GM18499 (cell line): ENCODE measurements at regions not wholly inside any gene's neighbourhood (a gene's known extent, or its start where the extent isn't known, plus 50 kb on each side); places are given as distances from the start of the nearest gene placed in this dataset.
"Not testable (repeated sequence)": the region's sequence is repeated elsewhere in the genome, so short reads cannot be mapped to it uniquely, and the experiment has no call there.

Experiments used
- ATAC-seq: cut with Tn5 transposase; IDR thresholded peaks from one replicate; pipeline ENCODE4 v1.9.1; 2021; ENCODE audit warnings: moderate number of reproducible peaks; ENCODE audit not compliant: insufficient read depth, unreplicated experiment

- not testable (repeated sequence) for ATAC-seq
These were observed 516.3 kb upstream of the API5 start for GRCh38 chr11:42795483-42795882.

- no peak for ATAC-seq
These were observed 511.8 kb upstream of the API5 start for GRCh38 chr11:42800041-42800440.

- no peak for ATAC-seq
These were observed 509.4 kb upstream of the API5 start for GRCh38 chr11:42802201-42802899.

GRCh38 chr11:42806191-42806590 lies 505.6 kb upstream of the API5 start:
- ATAC-seq = no peak

GRCh38 chr11:42812361-42812760 lies 499.4 kb upstream of the API5 start:
- no peak for ATAC-seq

- no peak for ATAC-seq
These were observed 498.8 kb upstream of the API5 start for GRCh38 chr11:42812960-42813359.

- no peak for ATAC-seq
These were observed 495.3 kb upstream of the API5 start for GRCh38 chr11:42816471-42816870.

GRCh38 chr11:42819126-42819525 lies 492.7 kb upstream of the API5 start:
- no peak for ATAC-seq

GRCh38 chr11:42822188-42822587 lies 489.6 kb upstream of the API5 start:
- ATAC-seq = not testable (repeated sequence)

- ATAC-seq = no peak
These were observed 488.2 kb upstream of the API5 start for GRCh38 chr11:42823546-42823945.

- ATAC-seq = no peak
These were observed 487.7 kb upstream of the API5 start for GRCh38 chr11:42824067-42824466.

GRCh38 chr11:42825598-42825997 lies 486.2 kb upstream of the API5 start:
- ATAC-seq = no peak

- ATAC-seq = no peak
These were observed 484.0 kb upstream of the API5 start for GRCh38 chr11:42827845-42828244.

- no peak for ATAC-seq
These were observed 473.8 kb upstream of the API5 start for GRCh38 chr11:42837994-42838393.

GRCh38 chr11:42840176-42840829 lies 471.5 kb upstream of the API5 start:
- no peak for ATAC-seq

- no peak for ATAC-seq
These were observed 470.9 kb upstream of the API5 start for GRCh38 chr11:42840860-42841259.

GRCh38 chr11:42841556-42841955 lies 470.2 kb upstream of the API5 start:
- no peak for ATAC-seq

- no peak for ATAC-seq
These were observed 462.4 kb upstream of the API5 start for GRCh38 chr11:42849362-42849761.

GRCh38 chr11:42857344-42857743 lies 454.5 kb upstream of the API5 start:
- no peak for ATAC-seq

GRCh38 chr11:42870480-42870879 lies 441.3 kb upstream of the API5 start:
- ATAC-seq = no peak

GRCh38 chr11:42873800-42874405 lies 437.9 kb upstream of the API5 start:
- not testable (repeated sequence) for ATAC-seq

- not testable (repeated sequence) for ATAC-seq
These were observed 430.5 kb upstream of the API5 start for GRCh38 chr11:42881335-42881734.
